Esophagus muscularis mucosa (tissue), 3 donors: ENCODE measurements at regions not wholly inside any gene's neighbourhood (a gene's known extent, or its start where the extent isn't known, plus 50 kb on each side); places are given as distances from the start of the nearest gene placed in this dataset.

ENCODE experiments used
- CTCF ChIP-seq, 3 experiments: fragments of 200-600 bp in 2 of 3; fragments of 450-650 bp in 1 of 3; sonication (generic) in 2 of 3; IDR thresholded peaks; one replicate each; pipeline ENCODE4 v1.5.1; 2017 to 2019; ENCODE audit warnings: antibody characterized with exemption in 3 of 3, mild to moderate bottlenecking in 2 of 3, moderate library complexity in 1 of 3
- POLR2A ChIP-seq: fragments of 450-650 bp; IDR thresholded peaks from one replicate; pipeline ENCODE4 v1.6.1; 2017; ENCODE audit warnings: antibody characterized with exemption, moderate library complexity, mild to moderate bottlenecking, low read depth

GRCh38 chr5:67747096-67747495 lies 468.5 kb upstream of the PIK3R1 start:
- no peak for TF ChIP-seq POLR2A
- TF ChIP-seq CTCF (IDR thresholded peaks at IDR 0.05): no peak
